GM13977 (cell line): ENCODE measurements at regions not wholly inside any gene's neighbourhood (a gene's known extent, or its start where the extent isn't known, plus 50 kb on each side); places are given as distances from the start of the nearest gene placed in this dataset.

Experiments
- DNase-seq: peaks from one replicate; pipeline ENCODE4 v3.0.0; 2012; ENCODE audit warnings: low spot score
- CTCF ChIP-seq: IDR thresholded peaks from 2 replicates; pipeline ENCODE4 v1.5.1; 2012; ENCODE audit warnings: mild to moderate bottlenecking, control low read depth; ENCODE audit not compliant: insufficient read depth; ENCODE audit errors: extremely low read depth, missing control alignments
- in situ Hi-C: fragments of 300-500 bp; cut with MboI; formaldehyde crosslinking; loops from one replicate; pipeline ENCODE4 v1.12.0; 2022; ENCODE audit warnings: low sequenced_read_pairs, low pct_unique_long_range_greater_than_20kb, mixed read lengths, inconsistent platforms; ENCODE audit not compliant: unreplicated experiment

- in situ Hi-C loops, result no loop called here
- TF ChIP-seq CTCF, result no peak
- DNase-seq, result no peak
Measured at GRCh38 chr7:96380111-96380512, 58.2 kb upstream of the SLC25A13 start.

- no peak for DNase-seq
- in situ Hi-C loops, result no loop called here
- no peak for TF ChIP-seq CTCF
Measured at GRCh38 chr7:96377399-96377798, 55.5 kb upstream of the SLC25A13 start.
